ENCODE measurements at regions not wholly inside any gene's neighbourhood (a gene's known extent, or its start where the extent isn't known, plus 50 kb on each side); places are given as distances from the start of the nearest gene placed in this dataset.

DNA sequence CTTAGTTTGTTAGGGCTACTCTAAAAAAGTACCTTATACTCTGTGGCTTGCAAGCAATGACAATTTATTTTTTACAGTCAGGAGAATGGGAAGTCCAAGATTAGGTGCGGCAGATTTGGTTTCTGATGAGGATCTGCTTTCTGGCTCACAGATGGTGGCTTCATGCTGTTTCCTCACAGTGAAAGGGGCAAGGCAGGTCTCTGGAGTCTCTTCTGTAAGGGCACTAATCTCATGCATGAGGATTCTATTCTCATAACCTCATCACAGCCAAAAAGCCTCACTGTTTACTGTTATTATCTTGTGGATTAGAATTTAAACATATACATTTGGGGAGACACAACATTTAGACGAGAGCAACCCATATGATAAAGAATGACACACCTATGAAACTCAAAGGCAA lies 1957.4 kb upstream of the SEL1L start:
- Mint-ChIP-seq H3K27me3 (ENCODE audit: low read depth) (no peaks in the 10 kb centered on the region), H3K27ac (no peak overlapping the region), H3K4me3 (no peak overlapping the region), H3K36me3 (ENCODE audit: low read depth) (no peaks in the 10 kb centered on the region), H3K9me3 (peaks cover 12% of the 10 kb centered on the region), H3K4me1 (ENCODE audit: low read depth) (no peaks in the 10 kb centered on the region)

DNA sequence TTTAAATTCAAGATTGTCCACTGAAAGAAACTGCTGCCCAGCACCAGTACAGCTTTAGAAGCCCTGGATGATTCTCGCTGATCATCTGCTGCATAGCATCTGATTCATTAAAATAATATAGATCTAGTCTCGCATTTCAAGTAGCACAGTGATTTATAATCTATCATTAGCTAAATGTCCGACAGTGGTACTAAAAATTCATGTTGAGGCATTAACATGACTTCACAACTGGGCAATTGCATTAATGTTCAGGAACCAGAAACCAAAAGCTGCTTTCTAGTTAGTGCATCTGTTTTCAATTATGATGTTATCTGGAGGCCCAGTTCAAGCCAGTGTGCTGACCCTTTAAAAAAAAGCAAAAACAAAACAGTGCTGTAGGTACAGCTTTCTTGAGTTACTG lies 1987.2 kb upstream of the SEL1L start:
- no peaks in the 10 kb centered on the region for H3K4me1 Mint-ChIP-seq (ENCODE audit: low read depth)

DNA sequence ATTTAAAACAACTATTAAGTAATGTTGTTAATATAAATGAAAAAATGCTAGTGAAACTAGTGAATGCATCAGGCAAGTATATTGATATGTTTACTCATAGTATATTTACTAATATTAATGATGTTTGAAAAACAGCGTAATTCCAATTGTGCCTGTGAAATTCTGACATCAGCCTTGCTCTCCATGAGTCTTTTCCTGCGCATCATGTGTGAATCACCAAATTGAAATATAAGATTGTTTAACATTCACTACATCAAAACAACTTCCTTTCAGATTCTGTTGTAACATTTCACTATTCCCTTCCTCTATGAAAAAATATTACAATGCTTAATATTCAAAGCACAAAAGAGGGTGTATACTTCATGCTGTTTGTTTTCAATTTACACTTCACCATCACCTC lies 1995.9 kb upstream of the SEL1L start:
- H3K4me1 Mint-ChIP-seq (ENCODE audit: low read depth), result no peaks in the 10 kb centered on the region
- H3K36me3 Mint-ChIP-seq (ENCODE audit: low read depth), result no peaks in the 10 kb centered on the region
- H3K27ac Mint-ChIP-seq, result no peak overlapping the region
- no peak overlapping the region for H3K4me3 Mint-ChIP-seq
- peaks cover 31% of the 10 kb centered on the region for H3K9me3 Mint-ChIP-seq
- no peaks in the 10 kb centered on the region for H3K27me3 Mint-ChIP-seq (ENCODE audit: low read depth)

More for the DNA sequence above, 1987.2 kb upstream of the SEL1L start:
- Mint-ChIP-seq H3K9me3 (peaks cover 15% of the 10 kb centered on the region), H3K4me3 (no peak overlapping the region), H3K36me3 (ENCODE audit: low read depth) (no peaks in the 10 kb centered on the region), H3K27me3 (ENCODE audit: low read depth) (no peaks in the 10 kb centered on the region), H3K27ac (no peak overlapping the region)

DNA sequence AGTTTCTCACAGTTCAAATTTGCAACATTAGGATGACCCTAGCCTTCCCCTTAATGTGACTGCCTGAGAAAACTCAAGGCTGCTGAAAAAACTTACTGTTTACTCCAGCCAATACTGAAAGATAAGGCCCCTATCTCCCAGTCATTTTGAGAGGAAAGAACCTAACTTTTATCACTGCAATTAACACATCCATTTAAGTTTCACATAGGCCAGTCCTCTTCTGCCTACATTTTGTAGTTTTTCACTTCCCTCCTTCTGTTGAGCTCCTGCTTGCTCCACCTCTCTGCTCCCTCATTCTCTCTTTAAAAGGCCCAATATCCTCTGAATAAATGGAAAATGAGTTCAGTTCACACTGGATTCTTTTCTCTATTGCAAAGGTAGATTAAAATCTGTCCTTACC lies 1996.2 kb upstream of the FLRT2 start:
- Mint-ChIP-seq H3K27me3 (ENCODE audit: low read depth) (no peaks in the 10 kb centered on the region), H3K4me1 (ENCODE audit: low read depth) (no peaks in the 10 kb centered on the region), H3K27ac (no peak overlapping the region), H3K4me3 (no peak overlapping the region), H3K9me3 (peaks cover 19% of the 10 kb centered on the region), H3K36me3 (ENCODE audit: low read depth) (no peaks in the 10 kb centered on the region)

DNA sequence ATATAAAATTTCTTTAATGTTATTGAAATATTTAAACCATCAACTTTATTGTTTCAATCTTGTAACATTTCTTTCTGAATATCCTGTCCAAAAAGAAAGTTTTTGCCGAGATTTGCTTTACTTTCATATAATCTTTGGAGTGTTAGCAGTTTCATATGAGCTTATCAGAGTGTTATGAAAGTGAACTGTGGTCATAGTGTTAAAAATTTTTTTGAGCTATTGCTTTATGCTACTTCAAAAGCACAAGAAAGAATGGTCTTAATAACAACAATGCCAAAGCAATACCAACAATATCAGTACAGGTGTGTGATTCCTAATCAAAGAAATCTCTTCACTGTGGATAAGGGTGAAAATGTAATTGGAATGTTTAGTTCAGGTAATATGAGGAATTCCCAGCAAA lies 1994.9 kb upstream of the FLRT2 start:
- Mint-ChIP-seq H3K27me3 (ENCODE audit: low read depth) (no peaks in the 10 kb centered on the region), H3K9me3 (peaks cover 18% of the 10 kb centered on the region), H3K27ac (no peak overlapping the region), H3K36me3 (ENCODE audit: low read depth) (no peaks in the 10 kb centered on the region), H3K4me1 (ENCODE audit: low read depth) (no peaks in the 10 kb centered on the region), H3K4me3 (no peak overlapping the region)

DNA sequence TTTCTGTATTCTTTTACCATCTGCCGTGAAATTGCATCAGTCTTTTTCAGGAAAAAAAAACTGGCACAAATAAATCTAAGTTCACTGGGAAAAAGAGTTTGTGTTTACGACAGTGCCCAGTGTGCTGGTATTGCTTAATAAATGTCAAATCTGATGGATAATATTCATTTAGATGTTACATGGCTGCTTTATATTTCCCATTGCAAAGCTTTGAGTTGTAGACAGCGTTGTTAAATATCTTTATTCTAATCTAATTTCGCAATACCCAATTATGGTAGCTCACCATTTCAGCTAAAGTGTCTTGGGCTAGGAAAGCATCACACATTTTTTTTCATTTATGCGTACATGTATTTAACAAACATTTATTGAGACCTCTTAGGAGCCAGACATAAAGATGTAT lies 1994.5 kb upstream of the FLRT2 start:
- Mint-ChIP-seq H3K27ac (no peak overlapping the region), H3K36me3 (ENCODE audit: low read depth) (no peaks in the 10 kb centered on the region), H3K27me3 (ENCODE audit: low read depth) (no peaks in the 10 kb centered on the region), H3K4me1 (ENCODE audit: low read depth) (no peaks in the 10 kb centered on the region), H3K4me3 (no peak overlapping the region), H3K9me3 (peaks cover 17% of the 10 kb centered on the region)

DNA sequence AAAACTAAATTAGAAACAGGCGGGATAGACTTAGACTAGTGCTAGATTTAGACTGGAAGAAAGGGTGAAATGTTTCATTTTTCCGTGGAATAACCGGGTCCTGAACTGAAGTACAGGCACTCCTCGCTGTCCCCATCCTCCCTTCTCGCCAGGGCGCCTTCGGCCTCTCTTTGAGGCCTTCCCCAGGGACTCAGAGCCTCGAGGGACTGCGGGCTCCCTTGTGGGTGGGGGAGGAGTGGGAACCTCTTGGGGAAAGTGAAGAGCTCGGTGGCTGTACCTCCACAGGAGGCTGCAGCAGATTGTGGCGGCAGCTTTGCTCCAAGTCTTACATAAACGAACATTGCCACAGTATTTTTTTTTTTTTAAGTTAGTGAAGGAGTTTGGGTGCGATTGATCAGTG lies 1988.8 kb upstream of the FLRT2 start:
- Mint-ChIP-seq H3K9me3 (peaks cover 8% of the 10 kb centered on the region), H3K27ac (no peak overlapping the region), H3K27me3 (ENCODE audit: low read depth) (no peaks in the 10 kb centered on the region), H3K36me3 (ENCODE audit: low read depth) (no peaks in the 10 kb centered on the region), H3K4me3 (no peak overlapping the region), H3K4me1 (ENCODE audit: low read depth) (no peaks in the 10 kb centered on the region)

DNA sequence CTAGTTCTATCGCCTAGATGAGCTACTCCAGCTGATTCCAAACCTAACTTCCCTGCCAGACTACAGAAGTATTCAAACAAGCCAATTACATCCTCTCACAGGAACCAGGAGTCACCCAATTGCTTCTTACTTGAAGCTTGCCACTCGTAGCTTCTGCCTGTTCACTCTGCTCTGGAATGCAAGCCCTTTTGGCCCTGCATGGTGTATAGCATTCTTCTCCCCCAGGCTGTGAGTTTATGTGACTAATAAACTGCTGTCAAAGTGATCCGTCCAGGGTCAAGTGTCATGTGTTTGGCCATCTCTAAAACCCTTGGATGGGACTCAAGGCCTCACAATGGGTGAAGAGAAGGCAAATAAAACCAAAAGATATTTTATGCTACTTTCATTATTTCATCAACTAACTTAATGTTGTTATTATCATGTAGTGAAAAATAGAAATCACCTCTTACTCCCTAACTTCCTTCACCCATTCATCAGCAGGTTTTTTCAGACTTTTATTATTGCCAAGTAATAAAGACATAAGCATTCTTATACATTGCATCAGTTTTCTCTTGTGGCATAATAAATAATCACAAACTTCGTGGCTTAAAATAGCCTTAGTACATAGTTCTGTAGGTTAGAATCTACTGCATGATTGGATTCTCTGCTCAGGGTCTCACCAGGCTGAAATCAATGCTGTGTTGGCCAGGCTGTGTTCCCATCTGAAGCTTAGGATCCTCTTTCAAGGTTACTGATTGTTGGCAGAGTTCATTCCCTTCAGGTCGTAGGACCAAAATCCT lies 1981.7 kb upstream of the FLRT2 start:
- no peaks in the 10 kb centered on the region for H3K4me1 Mint-ChIP-seq (ENCODE audit: low read depth)
- H3K27ac Mint-ChIP-seq, result no peak overlapping the region
- no peaks in the 10 kb centered on the region for H3K36me3 Mint-ChIP-seq (ENCODE audit: low read depth)
- H3K4me3 Mint-ChIP-seq, result no peak overlapping the region
- peaks cover 11% of the 10 kb centered on the region for H3K9me3 Mint-ChIP-seq
- no peaks in the 10 kb centered on the region for H3K27me3 Mint-ChIP-seq (ENCODE audit: low read depth)

DNA sequence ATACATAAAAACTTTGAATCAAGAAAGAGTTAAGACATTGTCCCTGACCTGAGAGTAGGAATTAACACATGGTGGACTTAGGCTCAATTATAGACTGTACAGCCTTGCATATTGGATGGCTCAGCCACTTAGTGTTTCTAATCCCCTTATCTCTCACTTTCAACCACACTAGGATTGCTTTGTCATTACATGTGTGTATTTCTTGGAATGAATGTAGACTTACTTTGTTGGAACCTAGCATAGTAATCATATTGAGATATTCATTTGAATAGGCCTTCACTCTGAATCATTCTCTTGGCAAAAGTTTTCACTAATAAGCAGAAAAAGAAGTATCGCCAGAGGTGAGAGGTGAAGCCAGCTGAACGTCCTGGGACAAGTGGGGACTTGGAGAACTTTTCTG lies 1973.9 kb upstream of the FLRT2 start:
- H3K27ac Mint-ChIP-seq, result no peak overlapping the region
- no peaks in the 10 kb centered on the region for H3K36me3 Mint-ChIP-seq (ENCODE audit: low read depth)

DNA sequence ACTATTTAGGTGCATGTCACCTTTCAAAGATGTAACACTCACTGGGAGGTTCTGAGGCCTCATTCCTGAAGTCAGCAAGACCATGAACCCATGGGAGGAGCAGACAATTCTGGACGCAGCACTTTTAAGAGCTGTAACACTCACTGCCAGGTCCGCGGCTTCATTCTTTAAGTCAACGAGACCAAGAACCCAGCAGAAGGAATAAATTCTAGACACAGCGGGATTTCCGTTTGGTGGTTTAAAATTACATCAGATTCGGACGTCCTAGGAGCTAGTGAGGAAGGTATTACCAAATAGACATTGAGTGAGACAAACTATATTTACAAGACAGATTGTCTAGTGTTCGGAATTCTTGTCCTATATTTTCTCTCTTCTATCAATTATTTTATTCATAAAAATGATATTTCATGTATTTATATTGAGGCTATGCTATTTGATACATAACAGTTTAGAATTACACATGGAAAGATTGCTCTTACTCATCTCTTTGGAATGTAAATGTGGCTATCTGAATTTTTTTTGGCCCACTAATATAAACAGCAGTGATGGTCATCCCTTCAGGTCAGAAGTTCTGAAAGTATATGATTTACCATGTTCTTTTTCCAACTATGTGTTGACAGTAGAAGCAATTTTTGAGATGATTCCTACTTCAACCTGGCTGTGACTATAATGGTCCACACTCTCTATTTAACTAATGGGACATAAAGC lies 1973.0 kb upstream of the FLRT2 start:
- no peaks in the 10 kb centered on the region for H3K4me1 Mint-ChIP-seq (ENCODE audit: low read depth)
- H3K27me3 Mint-ChIP-seq (ENCODE audit: low read depth), result no peaks in the 10 kb centered on the region
- H3K9me3 Mint-ChIP-seq, result peaks cover 29% of the 10 kb centered on the region
- H3K36me3 Mint-ChIP-seq (ENCODE audit: low read depth), result no peaks in the 10 kb centered on the region
- no peak overlapping the region for H3K4me3 Mint-ChIP-seq
- H3K27ac Mint-ChIP-seq, result no peak overlapping the region

More for the DNA sequence above, 1973.9 kb upstream of the FLRT2 start:
- Mint-ChIP-seq H3K9me3 (peaks cover 29% of the 10 kb centered on the region), H3K4me1 (ENCODE audit: low read depth) (no peaks in the 10 kb centered on the region), H3K27me3 (ENCODE audit: low read depth) (no peaks in the 10 kb centered on the region), H3K4me3 (no peak overlapping the region)

DNA sequence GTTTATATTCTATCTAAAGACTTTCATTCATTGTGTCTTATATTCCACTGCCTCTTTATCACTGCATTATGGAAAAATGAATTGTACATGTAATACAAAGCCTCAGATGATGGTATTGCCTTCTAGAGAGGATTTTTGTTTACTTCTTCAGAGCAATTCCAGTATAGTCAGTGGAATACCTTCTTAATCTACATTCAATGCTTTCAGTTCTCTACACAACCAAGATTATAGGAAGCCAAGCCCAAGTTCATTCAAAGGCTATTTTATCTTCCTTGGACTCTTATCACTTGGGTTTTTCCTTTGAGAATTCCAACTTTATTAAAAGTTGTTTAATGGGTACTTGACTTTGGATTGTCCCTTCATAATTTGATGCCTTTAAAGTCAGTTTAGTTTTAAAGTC lies 1971.0 kb upstream of the FLRT2 start:
- no peaks in the 10 kb centered on the region for H3K36me3 Mint-ChIP-seq (ENCODE audit: low read depth)
- H3K9me3 Mint-ChIP-seq, result peaks cover 26% of the 10 kb centered on the region
- no peaks in the 10 kb centered on the region for H3K4me1 Mint-ChIP-seq (ENCODE audit: low read depth)
- H3K27ac Mint-ChIP-seq, result no peak overlapping the region
- H3K27me3 Mint-ChIP-seq (ENCODE audit: low read depth), result no peaks in the 10 kb centered on the region
- no peak overlapping the region for H3K4me3 Mint-ChIP-seq

DNA sequence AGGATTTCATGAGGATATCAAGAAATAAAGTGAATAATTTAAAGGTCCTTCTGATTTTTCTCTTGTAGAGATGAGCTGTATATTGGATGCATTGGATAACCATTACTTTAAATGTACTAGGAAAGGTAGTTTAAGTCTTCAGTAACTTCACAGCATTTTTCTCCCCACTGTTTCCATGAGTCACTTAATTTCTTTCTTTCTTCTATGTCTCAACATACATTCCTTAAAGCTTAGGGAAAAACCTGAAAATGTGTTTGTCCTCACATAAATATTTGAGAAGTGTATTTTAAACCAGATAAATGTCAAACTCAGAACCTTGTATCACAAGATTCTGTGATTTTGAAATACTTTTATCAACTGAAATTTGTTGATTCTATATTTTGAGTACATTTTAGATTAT lies 1970.2 kb upstream of the FLRT2 start:
- Mint-ChIP-seq H3K27me3 (ENCODE audit: low read depth) (no peaks in the 10 kb centered on the region), H3K4me3 (no peak overlapping the region), H3K4me1 (ENCODE audit: low read depth) (no peaks in the 10 kb centered on the region), H3K27ac (no peak overlapping the region), H3K36me3 (ENCODE audit: low read depth) (no peaks in the 10 kb centered on the region), H3K9me3 (peaks cover 29% of the 10 kb centered on the region)

DNA sequence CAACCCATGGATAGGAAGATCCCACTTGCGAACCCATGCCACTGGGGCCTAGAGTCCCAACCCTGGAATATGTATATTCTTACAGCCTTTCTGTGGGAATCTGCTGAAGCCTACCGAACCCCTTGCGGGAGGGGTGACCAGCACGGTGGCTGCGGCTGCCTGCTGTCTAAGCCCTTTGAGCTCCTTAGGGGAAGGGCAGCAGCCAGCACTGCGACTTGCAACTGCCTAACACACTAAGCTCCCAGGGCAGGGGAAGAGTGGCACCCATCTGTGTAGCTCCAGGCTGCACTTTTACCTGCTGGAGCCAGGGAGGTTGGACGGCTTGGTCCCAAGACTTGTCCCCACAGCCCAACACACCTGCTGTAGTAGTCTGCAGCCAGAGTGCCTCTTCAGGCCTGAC lies 1968.7 kb upstream of the FLRT2 start:
- no peaks in the 10 kb centered on the region for H3K4me1 Mint-ChIP-seq (ENCODE audit: low read depth)
- no peak overlapping the region for H3K27ac Mint-ChIP-seq
- no peak overlapping the region for H3K4me3 Mint-ChIP-seq
- H3K27me3 Mint-ChIP-seq (ENCODE audit: low read depth), result no peaks in the 10 kb centered on the region
- H3K36me3 Mint-ChIP-seq (ENCODE audit: low read depth), result no peaks in the 10 kb centered on the region
- peaks cover 29% of the 10 kb centered on the region for H3K9me3 Mint-ChIP-seq

DNA sequence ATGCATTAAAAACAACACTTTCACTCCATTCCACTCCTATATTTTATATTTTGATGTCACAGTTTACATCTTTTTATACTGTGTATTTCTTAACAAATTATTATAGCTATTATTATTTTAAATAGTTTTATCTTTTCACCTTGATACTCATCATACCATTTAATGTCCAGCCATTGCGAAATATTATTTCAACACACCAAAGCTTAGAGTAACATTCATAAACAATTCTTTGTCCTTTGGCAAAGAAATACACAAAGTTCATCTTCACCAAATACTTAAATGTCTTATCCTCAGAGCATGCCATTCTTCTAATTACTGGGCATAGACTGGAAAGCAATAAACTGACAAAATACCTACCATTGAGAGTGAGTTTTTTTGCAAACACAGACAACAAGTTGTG lies 1963.4 kb upstream of the FLRT2 start:
- H3K27ac Mint-ChIP-seq, result no peak overlapping the region
- H3K36me3 Mint-ChIP-seq (ENCODE audit: low read depth), result no peaks in the 10 kb centered on the region
- no peak overlapping the region for H3K4me3 Mint-ChIP-seq
- H3K27me3 Mint-ChIP-seq (ENCODE audit: low read depth), result no peaks in the 10 kb centered on the region
- peaks cover 7% of the 10 kb centered on the region for H3K9me3 Mint-ChIP-seq
- no peaks in the 10 kb centered on the region for H3K4me1 Mint-ChIP-seq (ENCODE audit: low read depth)

DNA sequence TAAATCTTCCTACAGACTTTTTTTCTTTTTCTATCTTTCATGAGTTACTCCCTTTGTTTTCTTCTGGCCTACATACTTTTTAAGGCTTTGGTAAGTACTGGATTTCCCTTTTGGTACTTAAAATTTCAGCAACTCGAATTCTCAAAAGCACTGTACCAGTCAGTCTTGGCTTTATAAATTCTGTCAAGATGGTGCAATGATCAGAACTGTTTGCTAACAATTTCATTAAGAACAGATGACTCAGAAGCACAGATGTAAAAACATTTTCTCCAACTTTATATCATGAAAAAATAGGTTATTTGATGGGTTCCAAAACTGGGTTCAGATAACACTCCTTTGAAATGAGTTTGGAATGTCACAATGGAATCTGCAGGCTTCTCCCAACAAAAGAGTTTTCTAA lies 1961.8 kb upstream of the FLRT2 start:
- Mint-ChIP-seq H3K36me3 (ENCODE audit: low read depth) (no peaks in the 10 kb centered on the region), H3K27me3 (ENCODE audit: low read depth) (no peaks in the 10 kb centered on the region), H3K4me1 (ENCODE audit: low read depth) (no peaks in the 10 kb centered on the region), H3K4me3 (no peak overlapping the region), H3K27ac (no peak overlapping the region), H3K9me3 (peaks cover 7% of the 10 kb centered on the region)
